ENCODE measurements at regions not wholly inside any gene's neighbourhood (a gene's known extent, or its start where the extent isn't known, plus 50 kb on each side); places are given as distances from the start of the nearest gene placed in this dataset.

GRCh38 chr12:115412831-115413230 is 728.9 kb upstream of the TBX3 start:
- TF ChIP-seq GATA2 (IDR thresholded peaks at IDR 0.05; ENCODE audit: low read depth, low read length) = no peak
- no peak for TF ChIP-seq GATA3 (IDR thresholded peaks at IDR 0.05; ENCODE audit: low read depth, low read length)

GRCh38 chr12:115411121-115411520 is 727.1 kb upstream of the TBX3 start:
- TF ChIP-seq GATA2 (IDR thresholded peaks at IDR 0.05; ENCODE audit: low read depth, low read length) (no peak), GATA3 (IDR thresholded peaks at IDR 0.05; ENCODE audit: low read depth, low read length) (no peak)

- TF ChIP-seq GATA3 (IDR thresholded peaks at IDR 0.05; ENCODE audit: low read depth, low read length) = no peak
- TF ChIP-seq GATA2 (IDR thresholded peaks at IDR 0.05; ENCODE audit: low read depth, low read length) = no peak
Measured at GRCh38 chr12:115408642-115409041, 724.7 kb upstream of the TBX3 start.

- TF ChIP-seq GATA2 (IDR thresholded peaks at IDR 0.05; ENCODE audit: low read depth, low read length) (no peak), GATA3 (IDR thresholded peaks at IDR 0.05; ENCODE audit: low read depth, low read length) (no peak)
Measured at GRCh38 chr12:115407723-115408122, 723.7 kb upstream of the TBX3 start.

- TF ChIP-seq GATA3 (IDR thresholded peaks at IDR 0.05; ENCODE audit: low read depth, low read length) (no peak), GATA2 (IDR thresholded peaks at IDR 0.05; ENCODE audit: low read depth, low read length) (no peak)
Measured at GRCh38 chr12:115407036-115407435, 723.1 kb upstream of the TBX3 start.

GRCh38 chr12:115405471-115405860 is 721.5 kb upstream of the TBX3 start:
- TF ChIP-seq GATA2 (IDR thresholded peaks at IDR 0.05; ENCODE audit: low read depth, low read length) (no peak), GATA3 (IDR thresholded peaks at IDR 0.05; ENCODE audit: low read depth, low read length) (no peak)

- TF ChIP-seq GATA2 (IDR thresholded peaks at IDR 0.05; ENCODE audit: low read depth, low read length) (no peak), GATA3 (IDR thresholded peaks at IDR 0.05; ENCODE audit: low read depth, low read length) (no peak)
Measured at GRCh38 chr12:115404761-115405470, 720.9 kb upstream of the TBX3 start.

- TF ChIP-seq GATA2 (IDR thresholded peaks at IDR 0.05; ENCODE audit: low read depth, low read length) (no peak), GATA3 (IDR thresholded peaks at IDR 0.05; ENCODE audit: low read depth, low read length) (no peak)
Measured at GRCh38 chr12:115403689-115404088, 719.7 kb upstream of the TBX3 start.

GRCh38 chr12:115403253-115403652 is 719.3 kb upstream of the TBX3 start:
- no peak for TF ChIP-seq GATA3 (IDR thresholded peaks at IDR 0.05; ENCODE audit: low read depth, low read length)
- no peak for TF ChIP-seq GATA2 (IDR thresholded peaks at IDR 0.05; ENCODE audit: low read depth, low read length)

GRCh38 chr12:115402443-115403180 is 718.6 kb upstream of the TBX3 start:
- TF ChIP-seq GATA2 (IDR thresholded peaks at IDR 0.05; ENCODE audit: low read depth, low read length) (no peak), GATA3 (IDR thresholded peaks at IDR 0.05; ENCODE audit: low read depth, low read length) (no peak)

GRCh38 chr12:115401761-115402160 is 717.8 kb upstream of the TBX3 start:
- TF ChIP-seq GATA2 (IDR thresholded peaks at IDR 0.05; ENCODE audit: low read depth, low read length) = no peak
- TF ChIP-seq GATA3 (IDR thresholded peaks at IDR 0.05; ENCODE audit: low read depth, low read length) = no peak

- TF ChIP-seq GATA3 (IDR thresholded peaks at IDR 0.05; ENCODE audit: low read depth, low read length) = no peak
- TF ChIP-seq GATA2 (IDR thresholded peaks at IDR 0.05; ENCODE audit: low read depth, low read length) = no peak
Measured at GRCh38 chr12:115400011-115400410, 716.0 kb upstream of the TBX3 start.

GRCh38 chr12:115398311-115398781 is 714.4 kb upstream of the TBX3 start:
- TF ChIP-seq GATA2 (IDR thresholded peaks at IDR 0.05; ENCODE audit: low read depth, low read length) (no peak), GATA3 (IDR thresholded peaks at IDR 0.05; ENCODE audit: low read depth, low read length) (no peak)

- TF ChIP-seq GATA3 (IDR thresholded peaks at IDR 0.05; ENCODE audit: low read depth, low read length) (no peak), GATA2 (IDR thresholded peaks at IDR 0.05; ENCODE audit: low read depth, low read length) (no peak)
Measured at GRCh38 chr12:115396567-115396966, 712.6 kb upstream of the TBX3 start.
